Suprapubic skin (tissue), 3 donors: ENCODE measurements at regions not wholly inside any gene's neighbourhood (a gene's known extent, or its start where the extent isn't known, plus 50 kb on each side); places are given as distances from the start of the nearest gene placed in this dataset.

Source experiments
- POLR2AphosphoS5 ChIP-seq, 3 donors: sonication (generic); formaldehyde crosslinking; IDR thresholded peaks; one replicate each; pipeline ENCODE4 v1.6.1; 2017; ENCODE audit warnings: antibody characterized with exemption in 3 of 3
- TF ChIP-seq, protein P1 (sequence below), 2 donors: fragments of 200-600 bp in 1 of 2; fragments of 450-650 bp in 1 of 2; sonication (generic) in 1 of 2; IDR thresholded peaks; one replicate each; pipeline ENCODE4 v1.5.1; 2016 to 2019; ENCODE audit warnings: antibody characterized with exemption in 2 of 2, mild to moderate bottlenecking in 1 of 2, moderate library complexity in 1 of 2

DNA sequence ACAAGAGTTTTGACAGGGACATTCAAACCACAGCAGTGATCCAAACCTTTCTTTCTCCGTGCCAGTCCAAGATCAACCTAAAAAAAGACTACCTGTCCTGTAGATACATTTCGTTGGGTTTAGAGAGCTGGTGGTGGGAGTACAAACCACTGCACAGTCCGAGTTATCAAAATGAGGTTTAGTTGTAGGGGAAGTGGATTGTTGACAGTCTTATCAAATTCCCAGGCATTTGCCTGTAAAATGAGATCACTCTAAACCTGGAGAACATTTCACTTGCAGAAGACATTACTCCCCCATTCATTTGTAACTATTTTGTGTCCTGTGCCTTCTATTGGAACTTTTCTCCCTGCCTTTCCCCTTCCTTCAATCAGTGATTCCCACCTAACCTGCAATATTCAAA is 469.6 kb upstream of the JARID2 start:
- TF ChIP-seq, protein P1, sequence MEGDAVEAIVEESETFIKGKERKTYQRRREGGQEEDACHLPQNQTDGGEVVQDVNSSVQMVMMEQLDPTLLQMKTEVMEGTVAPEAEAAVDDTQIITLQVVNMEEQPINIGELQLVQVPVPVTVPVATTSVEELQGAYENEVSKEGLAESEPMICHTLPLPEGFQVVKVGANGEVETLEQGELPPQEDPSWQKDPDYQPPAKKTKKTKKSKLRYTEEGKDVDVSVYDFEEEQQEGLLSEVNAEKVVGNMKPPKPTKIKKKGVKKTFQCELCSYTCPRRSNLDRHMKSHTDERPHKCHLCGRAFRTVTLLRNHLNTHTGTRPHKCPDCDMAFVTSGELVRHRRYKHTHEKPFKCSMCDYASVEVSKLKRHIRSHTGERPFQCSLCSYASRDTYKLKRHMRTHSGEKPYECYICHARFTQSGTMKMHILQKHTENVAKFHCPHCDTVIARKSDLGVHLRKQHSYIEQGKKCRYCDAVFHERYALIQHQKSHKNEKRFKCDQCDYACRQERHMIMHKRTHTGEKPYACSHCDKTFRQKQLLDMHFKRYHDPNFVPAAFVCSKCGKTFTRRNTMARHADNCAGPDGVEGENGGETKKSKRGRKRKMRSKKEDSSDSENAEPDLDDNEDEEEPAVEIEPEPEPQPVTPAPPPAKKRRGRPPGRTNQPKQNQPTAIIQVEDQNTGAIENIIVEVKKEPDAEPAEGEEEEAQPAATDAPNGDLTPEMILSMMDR (IDR thresholded peaks at IDR 0.05): no peak
- TF ChIP-seq POLR2AphosphoS5 (IDR thresholded peaks at IDR 0.05): no peak
